GM23338 (cell line): ENCODE measurements at regions not wholly inside any gene's neighbourhood (a gene's known extent, or its start where the extent isn't known, plus 50 kb on each side); places are given as distances from the start of the nearest gene placed in this dataset.

Experiments used
- ATAC-seq: fragments of 200-7000 bp; cut with Tn5 transposase; 3 replicates; pipeline ENCODE4 v1.9.1; 2020
- DNase-seq: peaks from one replicate; pipeline ENCODE4 v3.0.0-alpha.2; 2015; ENCODE audit warnings: low spot score
- H2AFZ ChIP-seq: fragments of 200-600 bp; sonication (generic); 2 replicates; pipeline ENCODE4 v1.8.0; 2016; ENCODE audit warnings: antibody characterized with exemption, mild to moderate bottlenecking, moderate library complexity
- H3F3A ChIP-seq: fragments of 200-600 bp; sonication (generic); replicated peaks from 2 replicates; pipeline ENCODE4 v1.8.0; 2017; ENCODE audit warnings: antibody characterized with exemption, mixed run types, low read depth
- H3K27ac ChIP-seq: fragments of 200-600 bp; sonication (generic); 2 replicates; pipeline ENCODE4 v1.6.1; 2016; ENCODE audit warnings: low read depth
- H3K27me3 ChIP-seq: fragments of 200-600 bp; sonication (generic); 2 replicates; pipeline ENCODE4 v1.8.0; 2016; ENCODE audit warnings: mild to moderate bottlenecking, mixed run types, moderate library complexity; ENCODE audit not compliant: insufficient read depth
- H3K36me3 ChIP-seq: fragments of 200-600 bp; sonication (generic); 2 replicates; pipeline ENCODE4 v1.8.0; 2016; ENCODE audit warnings: mild to moderate bottlenecking; ENCODE audit not compliant: insufficient read depth
- H3K4me1 ChIP-seq: fragments of 200-600 bp; sonication (generic); 2 replicates; pipeline ENCODE4 v1.8.0; 2016; ENCODE audit warnings: mild to moderate bottlenecking, moderate library complexity; ENCODE audit not compliant: insufficient read depth
- H3K4me2 ChIP-seq: fragments of 200-600 bp; sonication (generic); 2 replicates; pipeline ENCODE4 v1.7.1; 2017; ENCODE audit warnings: mixed run types
- H3K4me3 ChIP-seq: fragments of 200-600 bp; sonication (generic); 2 replicates; pipeline ENCODE4 v1.6.1; 2016; ENCODE audit warnings: mixed run types
- H3K79me2 ChIP-seq: fragments of 200-600 bp; sonication (generic); replicated peaks from 2 replicates; pipeline ENCODE4 v1.8.0; 2017; ENCODE audit warnings: mild to moderate bottlenecking; ENCODE audit not compliant: insufficient read depth
- H3K9me2 ChIP-seq: fragments of 200-600 bp; sonication (generic); 2 replicates; pipeline ENCODE4 v1.8.0; 2017; ENCODE audit not compliant: insufficient read depth
- H4K20me1 ChIP-seq: fragments of 200-600 bp; sonication (generic); replicated peaks from 2 replicates; pipeline ENCODE4 v1.8.0; 2017; ENCODE audit warnings: mild to moderate bottlenecking; ENCODE audit not compliant: insufficient read depth
- H3K27ac Mint-ChIP-seq: 2 replicates; pipeline ENCODE4 v1.8.0; 2020; ENCODE audit warnings: inconsistent platforms, mild to moderate bottlenecking, moderate library complexity, mixed read lengths
- H3K27me3 Mint-ChIP-seq: 3 replicates; pipeline ENCODE4 v1.8.0; 2022; ENCODE audit warnings: low read depth, mild to moderate bottlenecking, moderate library complexity, mixed read lengths, inconsistent platforms; ENCODE audit not compliant: insufficient read depth, poor library complexity
- H3K36me3 Mint-ChIP-seq: 3 replicates; pipeline ENCODE4 v1.8.0; 2021; ENCODE audit warnings: low read depth, mild to moderate bottlenecking, inconsistent platforms, moderate library complexity, mixed read lengths
- H3K4me1 Mint-ChIP-seq: 3 replicates; pipeline ENCODE4 v1.8.0; 2020; ENCODE audit warnings: mild to moderate bottlenecking, inconsistent platforms, mixed read lengths
- H3K4me3 Mint-ChIP-seq: 3 replicates; pipeline ENCODE4 v1.8.0; 2021; ENCODE audit warnings: moderate library complexity, mild to moderate bottlenecking, inconsistent platforms, mixed read lengths
- H3K9me3 Mint-ChIP-seq: 3 replicates; pipeline ENCODE4 v1.8.0; 2020; ENCODE audit warnings: moderate library complexity, mild to moderate bottlenecking, inconsistent platforms, mixed read lengths
- CREB1 ChIP-seq: fragments of 250-450 bp; sonication (Bioruptor Pico); IDR thresholded peaks from 2 replicates; pipeline ENCODE4 v1.5.0; 2020; ENCODE audit warnings: low read depth, mild to moderate bottlenecking, moderate library complexity
- EZH2phosphoT487 ChIP-seq: fragments of 200-600 bp; sonication (generic); IDR thresholded peaks from one replicate; pipeline ENCODE4 v1.8.1; 2018; ENCODE audit warnings: antibody characterized with exemption; ENCODE audit not compliant: unreplicated experiment
- NANOG ChIP-seq: IDR thresholded peaks from 2 replicates; pipeline ENCODE4 v1.6.1; 2016; ENCODE audit warnings: antibody characterized with exemption, borderline replicate concordance
- POLR2AphosphoS5 ChIP-seq: IDR thresholded peaks from 2 replicates; pipeline ENCODE4 v1.6.1; 2016; ENCODE audit warnings: antibody characterized with exemption, low read depth
- TF ChIP-seq, protein P1 (sequence below): fragments of 250-450 bp; sonication (Bioruptor Pico); IDR thresholded peaks from 2 replicates; pipeline ENCODE4 v1.5.0; 2020; ENCODE audit warnings: mild to moderate bottlenecking, moderate library complexity

DNA sequence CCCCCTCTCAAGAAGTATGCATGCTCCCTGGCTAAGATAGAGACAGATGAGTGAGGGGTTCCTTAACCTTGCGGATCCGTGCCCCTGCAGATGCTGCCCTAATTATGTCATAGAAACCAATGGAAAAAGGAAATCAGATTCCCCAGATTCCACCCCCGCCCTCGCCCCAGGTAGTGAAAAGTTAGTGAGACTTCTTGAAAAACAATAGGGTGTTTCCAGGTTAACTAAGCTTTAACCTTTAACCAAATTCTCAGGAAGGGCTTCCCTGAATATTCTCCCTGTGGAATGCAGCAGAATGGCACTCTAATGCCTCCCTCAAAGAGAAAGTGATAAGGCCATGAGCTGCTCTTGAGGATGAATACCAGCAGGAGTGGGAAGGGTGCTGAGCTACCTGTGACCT lies 116.0 kb upstream of the RANBP3L start:
- H3K4me3 Mint-ChIP-seq: peak overlapping the region; percentile 8; the same call in 1 of the 3 replicates
- H3K4me1 ChIP-seq: peaks cover 31% of the 10 kb centered on the region
- H3K4me3 ChIP-seq: no peak overlapping the region
- H3F3A ChIP-seq: no peaks in the 10 kb centered on the region
- no peak overlapping the region for H2AFZ ChIP-seq
- no peak overlapping the region for H3K27ac ChIP-seq
- H3K27ac Mint-ChIP-seq: no peak overlapping the region
- no peaks in the 10 kb centered on the region for H3K36me3 Mint-ChIP-seq
- peaks cover 33% of the 10 kb centered on the region for H3K4me1 Mint-ChIP-seq
- peak overlapping the region; percentile 34; the same call in 1 of the 2 replicates for H3K4me2 ChIP-seq
- DNase-seq (peak; percentile 93), ATAC-seq (peak; percentile 98)
- no peaks in the 10 kb centered on the region for H3K9me3 Mint-ChIP-seq
- no peaks in the 10 kb centered on the region for H3K36me3 ChIP-seq
- no peaks in the 10 kb centered on the region for H3K79me2 ChIP-seq
- H3K9me2 ChIP-seq: no peaks in the 10 kb centered on the region
- H3K27me3 Mint-ChIP-seq: peaks cover 21% of the 10 kb centered on the region
- no peaks in the 10 kb centered on the region for H4K20me1 ChIP-seq
- TF ChIP-seq NANOG (peak; percentile 59; the same call in 1 of the 2 replicates), POLR2AphosphoS5 (0 out of 2 replicates have a peak, but pooled peaks have one; percentile 32), EZH2phosphoT487 (no peak), CREB1 (0 out of 2 replicates have a peak, but pooled peaks have one; percentile 14)
- TF ChIP-seq, protein P1, sequence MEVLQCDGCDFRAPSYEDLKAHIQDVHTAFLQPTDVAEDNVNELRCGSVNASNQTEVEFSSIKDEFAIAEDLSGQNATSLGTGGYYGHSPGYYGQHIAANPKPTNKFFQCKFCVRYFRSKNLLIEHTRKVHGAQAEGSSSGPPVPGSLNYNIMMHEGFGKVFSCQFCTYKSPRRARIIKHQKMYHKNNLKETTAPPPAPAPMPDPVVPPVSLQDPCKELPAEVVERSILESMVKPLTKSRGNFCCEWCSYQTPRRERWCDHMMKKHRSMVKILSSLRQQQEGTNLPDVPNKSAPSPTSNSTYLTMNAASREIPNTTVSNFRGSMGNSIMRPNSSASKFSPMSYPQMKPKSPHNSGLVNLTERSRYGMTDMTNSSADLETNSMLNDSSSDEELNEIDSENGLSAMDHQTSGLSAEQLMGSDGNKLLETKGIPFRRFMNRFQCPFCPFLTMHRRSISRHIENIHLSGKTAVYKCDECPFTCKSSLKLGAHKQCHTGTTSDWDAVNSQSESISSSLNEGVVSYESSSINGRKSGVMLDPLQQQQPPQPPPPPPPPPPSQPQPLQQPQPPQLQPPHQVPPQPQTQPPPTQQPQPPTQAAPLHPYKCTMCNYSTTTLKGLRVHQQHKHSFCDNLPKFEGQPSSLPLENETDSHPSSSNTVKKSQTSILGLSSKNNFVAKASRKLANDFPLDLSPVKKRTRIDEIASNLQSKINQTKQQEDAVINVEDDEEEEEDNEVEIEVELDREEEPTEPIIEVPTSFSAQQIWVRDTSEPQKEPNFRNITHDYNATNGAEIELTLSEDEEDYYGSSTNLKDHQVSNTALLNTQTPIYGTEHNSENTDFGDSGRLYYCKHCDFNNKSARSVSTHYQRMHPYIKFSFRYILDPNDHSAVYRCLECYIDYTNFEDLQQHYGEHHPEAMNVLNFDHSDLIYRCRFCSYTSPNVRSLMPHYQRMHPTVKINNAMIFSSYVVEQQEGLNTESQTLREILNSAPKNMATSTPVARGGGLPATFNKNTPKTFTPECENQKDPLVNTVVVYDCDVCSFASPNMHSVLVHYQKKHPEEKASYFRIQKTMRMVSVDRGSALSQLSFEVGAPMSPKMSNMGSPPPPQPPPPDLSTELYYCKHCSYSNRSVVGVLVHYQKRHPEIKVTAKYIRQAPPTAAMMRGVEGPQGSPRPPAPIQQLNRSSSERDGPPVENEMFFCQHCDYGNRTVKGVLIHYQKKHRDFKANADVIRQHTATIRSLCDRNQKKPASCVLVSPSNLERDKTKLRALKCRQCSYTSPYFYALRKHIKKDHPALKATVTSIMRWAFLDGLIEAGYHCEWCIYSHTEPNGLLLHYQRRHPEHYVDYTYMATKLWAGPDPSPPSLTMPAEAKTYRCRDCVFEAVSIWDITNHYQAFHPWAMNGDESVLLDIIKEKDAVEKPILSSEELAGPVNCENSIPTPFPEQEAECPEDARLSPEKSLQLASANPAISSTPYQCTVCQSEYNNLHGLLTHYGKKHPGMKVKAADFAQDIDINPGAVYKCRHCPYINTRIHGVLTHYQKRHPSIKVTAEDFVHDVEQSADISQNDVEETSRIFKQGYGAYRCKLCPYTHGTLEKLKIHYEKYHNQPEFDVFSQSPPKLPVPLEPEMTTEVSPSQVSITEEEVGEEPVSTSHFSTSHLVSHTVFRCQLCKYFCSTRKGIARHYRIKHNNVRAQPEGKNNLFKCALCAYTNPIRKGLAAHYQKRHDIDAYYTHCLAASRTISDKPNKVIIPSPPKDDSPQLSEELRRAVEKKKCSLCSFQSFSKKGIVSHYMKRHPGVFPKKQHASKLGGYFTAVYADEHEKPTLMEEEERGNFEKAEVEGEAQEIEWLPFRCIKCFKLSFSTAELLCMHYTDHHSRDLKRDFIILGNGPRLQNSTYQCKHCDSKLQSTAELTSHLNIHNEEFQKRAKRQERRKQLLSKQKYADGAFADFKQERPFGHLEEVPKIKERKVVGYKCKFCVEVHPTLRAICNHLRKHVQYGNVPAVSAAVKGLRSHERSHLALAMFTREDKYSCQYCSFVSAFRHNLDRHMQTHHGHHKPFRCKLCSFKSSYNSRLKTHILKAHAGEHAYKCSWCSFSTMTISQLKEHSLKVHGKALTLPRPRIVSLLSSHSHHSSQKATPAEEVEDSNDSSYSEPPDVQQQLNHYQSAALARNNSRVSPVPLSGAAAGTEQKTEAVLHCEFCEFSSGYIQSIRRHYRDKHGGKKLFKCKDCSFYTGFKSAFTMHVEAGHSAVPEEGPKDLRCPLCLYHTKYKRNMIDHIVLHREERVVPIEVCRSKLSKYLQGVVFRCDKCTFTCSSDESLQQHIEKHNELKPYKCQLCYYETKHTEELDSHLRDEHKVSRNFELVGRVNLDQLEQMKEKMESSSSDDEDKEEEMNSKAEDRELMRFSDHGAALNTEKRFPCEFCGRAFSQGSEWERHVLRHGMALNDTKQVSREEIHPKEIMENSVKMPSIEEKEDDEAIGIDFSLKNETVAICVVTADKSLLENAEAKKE (CRISPR knock-in tag): peak; percentile 68; the same call in 1 of the 2 replicates
- H3K27me3 ChIP-seq: peaks cover 51% of the 10 kb centered on the region
